SK-N-SH (cell line): ENCODE measurements at regions not wholly inside any gene's neighbourhood (a gene's known extent, or its start where the extent isn't known, plus 50 kb on each side); places are given as distances from the start of the nearest gene placed in this dataset.

Experiments used
- CTCF ChIA-PET: fragments of 300-600, 350-600 bp; formaldehyde crosslinking; extraction: SDS; loops from one replicate; lab custom pipeline; 2021; lab: Yijun Ruan, JAX
- POLR2A ChIA-PET: fragments of 350-600 bp; sonication (Branson Sonifier 250); formaldehyde crosslinking; extraction: SDS; loops from one replicate; lab custom pipeline; 2020; ENCODE audit warnings: antibody characterized with exemption, inconsistent platforms; lab: Yijun Ruan, JAX
- DNase-seq: peaks from one replicate; pipeline ENCODE4 v3.0.0; 2012
- H2AFZ ChIP-seq: fragments of 200-600 bp; sonication (generic); 2 replicates; pipeline ENCODE4 v1.8.1; 2016; ENCODE audit warnings: antibody characterized with exemption, mild to moderate bottlenecking, low read depth
- H3F3A ChIP-seq: fragments of 200-600 bp; sonication (generic); replicated peaks from 2 replicates; pipeline ENCODE3; 2016; ENCODE audit warnings: antibody characterized with exemption, mild to moderate bottlenecking; ENCODE audit not compliant: insufficient read depth
- H3K27ac ChIP-seq, 2 experiments: fragments of 200-500 bp in 1 of 2; fragments of 200-600 bp in 1 of 2; sonication (Bioruptor generic) in 1 of 2; sonication (generic), shearing (Covaris generic) in 1 of 2; 2 replicates each; pipeline versions ENCODE4 v1.5.1 to v1.6.1; 2014 to 2016; ENCODE audit warnings: low read depth in 2 of 2, inconsistent platforms in 1 of 2, low read length in 1 of 2, mild to moderate bottlenecking in 1 of 2, mixed read lengths in 1 of 2
- H3K27me3 ChIP-seq: fragments of 200-600 bp; sonication (generic), shearing (Covaris generic); 2 replicates; pipeline ENCODE4 v1.6.1; 2016; ENCODE audit warnings: mixed run types; ENCODE audit not compliant: insufficient read depth
- H3K36me3 ChIP-seq, 2 experiments: fragments of 200-500 bp in 1 of 2; fragments of 200-600 bp in 1 of 2; sonication (Bioruptor generic) in 1 of 2; sonication (generic) in 1 of 2; replicated peaks in 1 of 2; 2 replicates each; pipeline versions ENCODE3 to v1.5.1; 2014 to 2016; ENCODE audit warnings: low read length in 1 of 2, mild to moderate bottlenecking in 1 of 2; ENCODE audit not compliant: insufficient read depth in 2 of 2, control insufficient read depth in 1 of 2
- H3K4me1 ChIP-seq, 2 experiments: fragments of 200-500 bp in 1 of 2; fragments of 200-600 bp in 1 of 2; sonication (Bioruptor generic) in 1 of 2; sonication (generic), shearing (Covaris generic) in 1 of 2; 2 replicates each; pipeline versions ENCODE4 v1.5.1 to v1.6.1; 2014 to 2016; ENCODE audit warnings: low read depth in 1 of 2, low read length in 1 of 2, mixed run types in 1 of 2; ENCODE audit not compliant: insufficient read depth in 2 of 2, control insufficient read depth in 1 of 2
- H3K4me2 ChIP-seq: fragments of 200-600 bp; sonication (generic), shearing (Covaris generic); 2 replicates; pipeline ENCODE4 v1.6.1; 2017; ENCODE audit warnings: mixed run types
- H3K4me3 ChIP-seq, 2 experiments: fragments of 200-500 bp in 1 of 2; fragments of 200-600 bp in 1 of 2; sonication (Bioruptor generic) in 1 of 2; sonication (generic), shearing (Covaris generic) in 1 of 2; 2 replicates each; pipeline versions ENCODE4 v1.5.1 to v1.8.1; 2014 to 2016; ENCODE audit warnings: low read depth in 2 of 2, inconsistent platforms in 1 of 2, low read length in 1 of 2, mild to moderate bottlenecking in 1 of 2, mixed read lengths in 1 of 2, moderate library complexity in 1 of 2
- H3K79me2 ChIP-seq: fragments of 200-600 bp; sonication (generic); 2 replicates; pipeline ENCODE4 v1.8.1; 2017; ENCODE audit warnings: mild to moderate bottlenecking; ENCODE audit not compliant: insufficient read depth
- H3K9ac ChIP-seq: fragments of 200-600 bp; sonication (generic); 2 replicates; pipeline ENCODE4 v1.6.1; 2017; ENCODE audit warnings: mixed run types
- H3K9me2 ChIP-seq: fragments of 200-600 bp; sonication (generic); 2 replicates; pipeline ENCODE4 v1.6.1; 2017; ENCODE audit warnings: mixed run types
- H3K9me3 ChIP-seq: fragments of 200-600 bp; sonication (generic); 2 replicates; pipeline ENCODE4 v1.6.1; 2017; ENCODE audit warnings: mixed run types, mild to moderate bottlenecking, moderate library complexity
- H4K20me1 ChIP-seq: fragments of 200-600 bp; sonication (generic); 2 replicates; pipeline ENCODE4 v1.6.1; 2017; ENCODE audit warnings: mild to moderate bottlenecking, mixed run types; ENCODE audit not compliant: insufficient read depth
- CTCF ChIP-seq: fragments of 200-600 bp; sonication (generic); IDR thresholded peaks from 2 replicates; pipeline ENCODE4 v1.6.1; 2017; ENCODE audit warnings: antibody characterized with exemption, mild to moderate bottlenecking, moderate library complexity
- EP300 ChIP-seq, 2 experiments: IDR thresholded peaks; 2 replicates each; pipeline versions ENCODE4 v1.4.0 to v1.6.1; 2012; ENCODE audit warnings: borderline replicate concordance in 1 of 2, low read depth in 1 of 2, low read length in 1 of 2
- EZH2phosphoT487 ChIP-seq: fragments of 200-600 bp; sonication (generic); IDR thresholded peaks from 2 replicates; pipeline ENCODE4 v1.6.1; 2017; ENCODE audit warnings: low read depth, mixed run types, mild to moderate bottlenecking, antibody characterized with exemption, moderate library complexity, borderline replicate concordance
- FOXJ3 ChIP-seq: sonication (generic); formaldehyde crosslinking; IDR thresholded peaks from 2 replicates; pipeline ENCODE4 v1.5.1; 2020; ENCODE audit warnings: mild to moderate bottlenecking, missing genetic modification reagents
- FOXM1 ChIP-seq: IDR thresholded peaks from 2 replicates; pipeline ENCODE4 v1.4.0; 2012; ENCODE audit warnings: low read depth, mild to moderate bottlenecking
- NFIC ChIP-seq: IDR thresholded peaks from 2 replicates; pipeline ENCODE4 v1.4.0; 2012; ENCODE audit warnings: borderline replicate concordance
- NRF1 ChIP-seq: IDR thresholded peaks from 2 replicates; pipeline ENCODE4 v1.6.1; 2012; ENCODE audit warnings: low read depth, mild to moderate bottlenecking, low read length
- PBX3 ChIP-seq: IDR thresholded peaks from 2 replicates; pipeline ENCODE4; 2012
- POLR2AphosphoS5 ChIP-seq: IDR thresholded peaks from 2 replicates; pipeline ENCODE4 v1.6.1; 2012; ENCODE audit warnings: low read depth, low read length
- WGBS: methylation state at CpG from one replicate; pipeline ENCODE4 v1.1.6; 2017; ENCODE audit warnings: low lambda C conversion rate; 5-methylcytosine and 5-hydroxymethylcytosine counted together

- no peak for TF ChIP-seq NFIC
These were observed 538.8 kb upstream of the ZNF462 start (continued) for GRCh38 chr9:106324053-106324585.

- Histone ChIP-seq H3K9me3 (no peaks in the 10 kb centered on the region), H3K79me2 (no peaks in the 10 kb centered on the region), H4K20me1 (no peaks in the 10 kb centered on the region), H3K4me3 (no peak overlapping the region), H3F3A (no peaks in the 10 kb centered on the region), H3K9ac (no peak overlapping the region), H2AFZ (no peak overlapping the region), H3K27ac (no peak overlapping the region), H3K4me1 (no peaks in the 10 kb centered on the region), H3K27me3 (no peaks in the 10 kb centered on the region), H3K4me2 (no peak overlapping the region), H3K36me3 (no peaks in the 10 kb centered on the region)
- POLR2A ChIA-PET, result no interaction called here
- 24% methylated on average over 7 of the region's 7 CpGs for WGBS
- CTCF ChIA-PET, result no interaction called here
- no peak for DNase-seq
- TF ChIP-seq CTCF (no peak), POLR2AphosphoS5 (no peak), FOXM1 (no peak), EP300 (IDR thresholded peaks at IDR 0.05; ENCODE audit: borderline replicate concordance in 1 of 2, low read depth in 1 of 2, low read length in 1 of 2) (no peak), FOXJ3 (no peak), PBX3 (no peak)
- TF ChIP-seq, all 33 proteins: peak for 0
- H3K9me2 ChIP-seq, result no peaks in the 10 kb centered on the region; the same call in 1 of the 2 replicates
These were observed 538.2 kb upstream of the ZNF462 start for GRCh38 chr9:106324591-106325280.

- DNase-seq, result no peak
- H3K9me2 ChIP-seq, result no peaks in the 10 kb centered on the region
- no peak overlapping the region for H2AFZ ChIP-seq
- no peaks in the 10 kb centered on the region for H4K20me1 ChIP-seq
- H3K27ac ChIP-seq, result no peak overlapping the region
- H3K4me3 ChIP-seq, result no peak overlapping the region
- no peaks in the 10 kb centered on the region for H3F3A ChIP-seq
- no peaks in the 10 kb centered on the region for H3K9me3 ChIP-seq
- no peak overlapping the region for H3K9ac ChIP-seq
- POLR2A ChIA-PET, result no interaction called here
- H3K4me1 ChIP-seq, result no peaks in the 10 kb centered on the region
- H3K36me3 ChIP-seq, result no peaks in the 10 kb centered on the region
- CTCF ChIA-PET, result no interaction called here
- WGBS, result 38% methylated on average over 4 of the region's 4 CpGs
- no peak for TF ChIP-seq EZH2phosphoT487
- TF ChIP-seq NRF1, result no peak
- no peaks in the 10 kb centered on the region for H3K27me3 ChIP-seq
- H3K79me2 ChIP-seq, result no peaks in the 10 kb centered on the region
- no peak overlapping the region for H3K4me2 ChIP-seq
These were observed 536.5 kb upstream of the ZNF462 start for GRCh38 chr9:106326493-106326892.
